GM21423 (cell line): ENCODE measurements at regions not wholly inside any gene's neighbourhood (a gene's known extent, or its start where the extent isn't known, plus 50 kb on each side); places are given as distances from the start of the nearest gene placed in this dataset.

Source experiments
- ATAC-seq: cut with Tn5 transposase; IDR thresholded peaks from one replicate; pipeline ENCODE4 v1.9.1; 2021; ENCODE audit warnings: mild to moderate bottlenecking, moderate library complexity; ENCODE audit not compliant: unreplicated experiment

- ATAC-seq = no peak
Observed at GRCh38 chr14:29102266-29102665, 335.7 kb downstream of the FOXG1 start.

- no peak for ATAC-seq
Observed at GRCh38 chr14:29102996-29103395, 336.4 kb downstream of the FOXG1 start.

DNA sequence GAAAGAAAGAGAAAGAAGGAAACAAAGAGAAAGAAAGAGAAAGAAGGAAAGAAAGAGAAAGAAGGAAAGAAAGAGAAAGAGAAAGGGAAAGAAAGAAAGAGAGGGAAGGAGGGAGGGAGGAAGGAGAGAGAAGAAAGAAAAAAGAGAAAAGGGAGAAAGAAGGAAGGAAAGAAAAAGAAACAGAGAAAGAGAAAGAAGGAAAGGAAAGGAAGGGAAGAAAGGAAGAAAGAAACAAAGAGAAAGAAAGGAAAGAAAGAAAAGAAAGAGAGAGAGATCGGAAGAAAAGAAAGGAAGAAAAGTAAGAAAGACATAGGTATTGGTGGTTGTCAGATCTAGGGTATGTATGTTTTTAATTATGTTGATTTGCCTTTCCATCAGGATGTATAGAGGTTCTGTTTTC, 342.3 kb downstream of the FOXG1 start:
- no peak for ATAC-seq

- ATAC-seq = no peak
Observed at GRCh38 chr14:29109589-29109988, 343.0 kb downstream of the FOXG1 start.

DNA sequence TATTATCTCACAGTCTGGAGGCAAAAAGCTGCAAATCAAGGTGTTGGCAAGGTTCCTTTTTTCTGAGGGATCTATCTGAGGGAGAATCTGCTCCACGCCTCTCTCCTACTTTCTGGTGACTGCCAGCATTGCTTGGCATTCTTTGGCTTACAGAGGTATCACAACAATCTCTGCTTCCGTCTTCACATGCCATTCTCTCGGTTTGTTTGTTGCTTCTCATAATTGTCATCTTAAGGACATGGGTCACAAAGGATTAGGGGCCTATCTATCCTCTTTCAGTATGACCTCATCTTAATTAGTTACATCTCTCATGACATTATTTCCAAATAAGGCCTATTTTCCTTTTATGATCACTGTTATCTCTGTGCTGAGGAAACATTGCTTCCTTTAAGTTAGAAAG, 345.0 kb downstream of the FOXG1 start:
- ATAC-seq = no peak

DNA sequence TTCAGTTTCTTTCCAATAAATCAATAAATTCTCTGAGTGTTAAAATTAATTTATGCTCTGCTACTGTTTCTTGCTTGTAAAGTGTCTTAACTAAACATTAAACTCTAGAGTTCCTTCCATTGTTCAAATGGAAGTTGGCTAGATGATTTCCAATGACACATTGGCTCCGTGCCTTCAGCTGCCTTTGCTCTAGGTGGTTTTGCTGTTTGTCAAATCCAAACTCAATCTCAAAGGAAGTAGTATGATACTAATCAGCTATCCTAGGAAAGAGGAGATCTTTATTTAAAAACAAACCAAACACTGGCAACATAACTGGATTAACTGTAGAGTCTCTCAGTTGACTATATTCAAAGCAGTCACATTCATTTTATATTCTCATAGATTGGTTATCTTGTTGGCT, 356.4 kb downstream of the FOXG1 start:
- no peak for ATAC-seq

DNA sequence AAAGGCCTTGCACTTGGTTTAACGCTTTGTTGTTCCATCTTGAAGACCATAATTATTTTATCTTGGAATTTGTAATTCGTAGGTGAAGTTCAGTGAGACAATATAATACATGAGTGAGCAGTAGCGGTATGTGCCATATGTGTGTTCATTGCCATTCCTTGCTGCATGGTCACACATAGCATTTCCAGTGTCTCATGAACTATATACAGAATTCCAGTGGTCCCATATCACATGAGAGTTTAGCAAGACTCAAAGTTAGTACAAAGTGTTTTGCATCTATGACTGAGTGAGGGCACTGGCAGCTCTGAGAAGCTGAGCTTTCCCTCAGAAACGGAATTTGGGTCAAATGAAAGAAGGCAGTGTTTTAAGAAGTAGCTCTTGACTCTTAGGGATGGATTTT, 359.8 kb downstream of the FOXG1 start:
- no peak for ATAC-seq

- ATAC-seq = no peak
Observed at GRCh38 chr14:29126865-29127264, 360.3 kb downstream of the FOXG1 start.

GRCh38 chr14:29140016-29140415, 373.4 kb downstream of the FOXG1 start:
- ATAC-seq = no peak

GRCh38 chr14:29144621-29145020, 378.0 kb downstream of the FOXG1 start:
- no peak for ATAC-seq

DNA sequence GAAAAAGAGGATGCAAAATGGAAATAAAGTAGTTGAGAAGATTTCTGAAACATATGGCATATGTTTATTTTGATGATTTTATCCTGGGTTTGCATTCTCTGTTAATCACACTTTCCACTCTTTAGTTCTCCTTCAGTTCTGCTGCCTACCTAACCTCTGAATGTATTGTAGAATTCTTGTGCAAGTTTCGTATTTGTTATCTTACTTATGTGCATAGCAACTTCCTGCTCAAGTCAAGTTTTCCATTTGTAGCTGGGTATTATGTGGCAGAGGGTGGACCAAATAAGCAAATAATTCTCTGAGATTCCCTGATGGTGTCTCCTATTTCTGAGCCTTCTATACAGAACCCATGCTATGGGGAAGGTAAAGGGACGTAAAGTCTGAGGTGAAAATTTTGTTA, 381.6 kb downstream of the FOXG1 start:
- ATAC-seq = no peak

DNA sequence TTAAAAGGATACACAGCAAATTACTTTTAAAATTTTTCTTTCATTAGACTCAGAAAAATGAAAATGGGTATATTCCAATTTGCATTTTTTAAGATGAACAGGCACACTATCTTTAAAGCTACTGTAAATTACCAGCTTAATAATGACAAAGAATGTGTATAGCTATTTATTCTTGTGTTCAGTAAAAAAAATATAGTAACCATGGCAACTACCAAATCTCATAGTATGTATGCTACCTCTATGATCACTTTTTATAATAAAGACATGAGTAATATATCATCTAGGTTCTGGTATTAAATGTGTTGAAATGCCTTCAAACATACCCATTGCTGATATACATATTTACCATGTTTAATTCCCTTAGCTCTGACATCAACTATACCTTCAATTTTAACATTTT, 383.2 kb downstream of the FOXG1 start:
- ATAC-seq = no peak

DNA sequence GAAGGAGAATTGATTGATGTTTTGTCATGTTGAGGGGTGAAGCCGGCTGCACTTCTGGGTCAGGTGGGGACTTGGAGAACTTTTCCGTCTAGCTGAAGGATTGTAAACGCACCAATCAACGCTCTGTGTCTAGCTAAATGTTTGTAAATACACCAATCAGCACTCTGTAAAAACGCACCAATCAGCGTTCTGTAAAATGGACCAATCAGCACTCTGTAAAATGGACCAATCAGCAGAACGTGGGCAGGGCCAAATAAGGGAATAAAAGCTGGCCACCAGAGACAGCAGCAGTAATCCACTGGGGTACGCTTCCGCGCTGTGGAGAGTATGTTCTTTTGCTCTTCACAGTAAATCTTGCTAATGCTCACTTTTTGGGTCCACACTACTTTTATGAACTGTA, 384.1 kb downstream of the FOXG1 start:
- ATAC-seq = no peak

- ATAC-seq = no peak
Observed at GRCh38 chr14:29156096-29156495, 389.5 kb downstream of the FOXG1 start.

DNA sequence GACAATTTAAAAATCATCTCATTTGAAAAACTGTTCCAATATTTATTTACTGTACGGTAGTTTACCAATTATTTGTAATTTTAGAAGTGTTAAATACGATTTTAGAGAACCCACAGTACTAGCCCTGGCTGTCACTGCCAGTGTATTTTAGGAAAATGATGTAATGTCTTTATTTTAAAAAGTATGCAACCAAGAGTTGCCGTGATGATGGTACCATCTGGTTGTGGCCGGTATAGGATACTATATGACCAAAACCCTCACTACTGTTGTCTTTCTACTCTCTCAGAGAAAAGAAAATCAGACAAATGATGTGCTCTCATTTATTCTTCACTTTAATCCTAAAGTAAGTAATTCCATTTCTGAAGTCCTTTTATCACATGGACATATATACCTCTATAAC, 395.0 kb downstream of the FOXG1 start:
- ATAC-seq = no peak

- ATAC-seq = no peak
Observed at GRCh38 chr14:29163109-29163508, 396.5 kb downstream of the FOXG1 start.

- ATAC-seq = no peak
Observed at GRCh38 chr14:29165431-29165830, 398.8 kb downstream of the FOXG1 start.

- no peak for ATAC-seq
Observed at GRCh38 chr14:29166507-29166906, 399.9 kb downstream of the FOXG1 start.

GRCh38 chr14:29168149-29168548, 401.6 kb downstream of the FOXG1 start:
- ATAC-seq = no peak

DNA sequence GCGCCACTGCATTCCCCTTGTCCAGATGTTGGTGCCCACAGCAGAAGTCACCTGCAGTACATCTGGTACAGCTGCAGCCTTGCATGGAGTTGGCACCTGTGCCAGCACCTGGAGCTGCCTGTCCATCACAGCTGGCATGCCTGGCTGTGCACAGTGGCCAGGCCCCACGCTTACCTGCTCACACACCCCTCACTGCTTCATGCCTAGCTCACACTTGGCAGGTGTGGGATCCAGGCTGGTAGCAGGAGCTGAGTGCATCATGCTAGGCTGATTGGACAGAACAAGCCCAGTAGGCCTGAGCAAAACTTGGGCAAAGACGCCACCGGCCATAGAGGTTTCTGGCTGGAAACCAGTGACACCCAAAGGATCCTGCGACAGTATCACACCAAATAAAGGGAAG, 402.8 kb downstream of the FOXG1 start:
- no peak for ATAC-seq

DNA sequence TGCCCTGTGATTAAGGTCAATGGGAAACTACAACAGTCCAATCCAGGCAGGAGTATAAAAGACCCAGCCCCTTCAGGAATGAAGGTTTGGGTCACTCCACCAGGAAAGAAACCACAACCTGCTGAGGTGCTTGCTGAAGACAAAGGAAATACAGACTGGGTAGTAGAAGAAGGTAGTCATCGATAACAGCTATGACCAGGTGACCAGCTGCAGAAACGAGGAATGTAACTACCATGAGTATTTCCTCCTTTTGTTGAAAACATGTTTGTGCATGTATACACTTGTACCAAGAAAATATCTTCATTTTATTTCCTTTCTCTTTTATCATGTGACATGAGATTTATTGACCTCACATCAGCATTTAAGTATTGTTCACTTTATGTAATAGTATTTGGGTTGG, 409.1 kb downstream of the FOXG1 start:
- no peak for ATAC-seq

DNA sequence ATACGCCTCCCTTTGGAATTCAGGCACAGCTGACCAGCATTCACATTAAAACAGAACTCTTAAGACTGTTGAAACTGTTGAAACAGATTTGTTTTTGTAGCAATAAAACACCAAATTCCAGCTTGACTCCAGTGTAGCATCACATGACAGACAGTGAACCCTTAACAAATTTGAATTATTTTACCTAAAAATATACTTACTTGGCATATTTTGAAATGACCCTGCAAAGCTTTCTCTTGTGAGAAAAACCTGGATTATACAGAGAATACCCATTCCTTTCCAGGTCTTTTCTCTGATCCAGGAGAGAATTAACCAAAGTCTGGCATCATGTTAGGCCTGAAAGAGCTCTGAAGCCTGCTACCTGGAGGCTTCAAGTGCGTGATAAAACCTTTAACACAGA, 410.3 kb downstream of the FOXG1 start:
- no peak for ATAC-seq

GRCh38 chr14:29178971-29179370, 412.4 kb downstream of the FOXG1 start:
- no peak for ATAC-seq

GRCh38 chr14:29191092-29191491, 424.5 kb downstream of the FOXG1 start:
- ATAC-seq = no peak
